Activated naive CD4-positive, alpha-beta T cell treated with anti-CD3 and anti-CD28 coated beads, Interleukin-2, amount 50 U/mL, for 72 hours (primary cell): ENCODE measurements at regions not wholly inside any gene's neighbourhood (a gene's known extent, or its start where the extent isn't known, plus 50 kb on each side); places are given as distances from the start of the nearest gene placed in this dataset.

Experiments used
- ATAC-seq, 2 donors: fragments of 150-1000 bp; cut with Tn5 transposase; 2 replicates each; pipeline ENCODE4 v1.10.0; 2021; ENCODE audit warnings: mild to moderate bottlenecking in 2 of 2, moderate library complexity in 2 of 2
- DNase-seq, 2 donors: peaks; one replicate each; pipeline ENCODE4 v3.0.0; 2021 to 2022; ENCODE audit warnings: low spot score in 2 of 2
- H3K27ac Mint-ChIP-seq, 2 donors: one replicate each; pipeline ENCODE4 v1.8.0; 2022; ENCODE audit warnings: mild to moderate bottlenecking in 2 of 2, mixed read lengths in 2 of 2
- H3K36me3 Mint-ChIP-seq, 2 donors: one replicate each; pipeline ENCODE4 v1.8.0; 2022; ENCODE audit warnings: mixed read lengths in 2 of 2
- H3K9me3 Mint-ChIP-seq, 2 donors: one replicate each; pipeline ENCODE4 v1.8.0; 2022; ENCODE audit warnings: mixed read lengths in 2 of 2

GRCh38 chr4:92031825-92032224 is 271.9 kb upstream of the GRID2 start:
- H3K36me3 Mint-ChIP-seq = no peaks in the 10 kb centered on the region
- no peak for ATAC-seq
- DNase-seq = no peak
- no peaks in the 10 kb centered on the region for H3K9me3 Mint-ChIP-seq
- H3K27ac Mint-ChIP-seq = no peak overlapping the region

GRCh38 chr4:92035666-92036065 is 268.1 kb upstream of the GRID2 start:
- Mint-ChIP-seq H3K9me3 (no peaks in the 10 kb centered on the region), H3K36me3 (no peaks in the 10 kb centered on the region), H3K27ac (no peak overlapping the region)
- ATAC-seq (no peak), DNase-seq (no peak)

- DNase-seq = no peak
- no peak overlapping the region for H3K27ac Mint-ChIP-seq
- no peak for ATAC-seq
- H3K9me3 Mint-ChIP-seq = peaks cover 9 to 12% of the 10 kb centered on the region in 2 donors
- no peaks in the 10 kb centered on the region for H3K36me3 Mint-ChIP-seq
Observed at GRCh38 chr4:92045718-92046117, 258.0 kb upstream of the GRID2 start.

- Mint-ChIP-seq H3K9me3 (peaks cover 15 to 24% of the 10 kb centered on the region in 2 donors), H3K36me3 (peaks cover 4 to 14% of the 10 kb centered on the region in 2 donors), H3K27ac (no peak overlapping the region)
- no peak for ATAC-seq
- DNase-seq = no peak
Observed at GRCh38 chr4:92047209-92047875, 256.4 kb upstream of the GRID2 start.

- Mint-ChIP-seq H3K9me3 (peaks cover 30 to 43% of the 10 kb centered on the region in 2 donors), H3K27ac (no peak overlapping the region), H3K36me3 (peaks cover 4 to 18% of the 10 kb centered on the region in 2 donors)
- ATAC-seq (no peak), DNase-seq (no peak)
Observed at GRCh38 chr4:92050875-92051274, 252.9 kb upstream of the GRID2 start.

GRCh38 chr4:92059615-92060014 is 244.2 kb upstream of the GRID2 start:
- Mint-ChIP-seq H3K36me3 (no peaks in the 10 kb centered on the region), H3K27ac (no peak overlapping the region), H3K9me3 (peaks cover 15 to 16% of the 10 kb centered on the region in 2 donors)
- no peak for DNase-seq
- no peak for ATAC-seq

GRCh38 chr4:92060333-92060732 is 243.4 kb upstream of the GRID2 start:
- H3K9me3 Mint-ChIP-seq = peaks cover 11% of the 10 kb centered on the region in 2 donors
- H3K27ac Mint-ChIP-seq = no peak overlapping the region

GRCh38 chr4:92064574-92064973 is 239.2 kb upstream of the GRID2 start:
- ATAC-seq (no peak), DNase-seq (no peak)
- Mint-ChIP-seq H3K9me3 (peaks cover 12 to 20% of the 10 kb centered on the region in 2 donors), H3K27ac (no peak overlapping the region), H3K36me3 (no peaks in the 10 kb centered on the region)

More at GRCh38 chr4:92060333-92060732, 243.4 kb upstream of the GRID2 start:
- no peaks in the 10 kb centered on the region for H3K36me3 Mint-ChIP-seq
- ATAC-seq (no peak), DNase-seq (no peak)

GRCh38 chr4:92066485-92066884 is 237.3 kb upstream of the GRID2 start:
- Mint-ChIP-seq H3K36me3 (no peaks in the 10 kb centered on the region), H3K9me3 (peaks cover 14 to 22% of the 10 kb centered on the region in 2 donors), H3K27ac (no peak overlapping the region)
- ATAC-seq = no peak
- no peak for DNase-seq

- Mint-ChIP-seq H3K9me3 (peaks cover 23 to 26% of the 10 kb centered on the region in 2 donors), H3K36me3 (peaks cover 0 to 18% of the 10 kb centered on the region in 2 donors), H3K27ac (no peak overlapping the region)
- DNase-seq (no peak), ATAC-seq (no peak)
Observed at GRCh38 chr4:92071587-92071986, 232.2 kb upstream of the GRID2 start.

- H3K9me3 Mint-ChIP-seq = peaks cover 12 to 16% of the 10 kb centered on the region in 2 donors
- DNase-seq = no peak
- H3K36me3 Mint-ChIP-seq = peaks cover 0 to 22% of the 10 kb centered on the region in 2 donors
- no peak overlapping the region for H3K27ac Mint-ChIP-seq
- no peak for ATAC-seq
Observed at GRCh38 chr4:92074839-92075238, 228.9 kb upstream of the GRID2 start.

- DNase-seq = no peak
- H3K9me3 Mint-ChIP-seq = peaks cover 22 to 33% of the 10 kb centered on the region in 2 donors
- H3K27ac Mint-ChIP-seq = no peak overlapping the region
- no peaks in the 10 kb centered on the region for H3K36me3 Mint-ChIP-seq
- ATAC-seq = no peak
Observed at GRCh38 chr4:92090887-92091286, 212.9 kb upstream of the GRID2 start.

GRCh38 chr4:92091335-92091734 is 212.4 kb upstream of the GRID2 start:
- Mint-ChIP-seq H3K27ac (no peak overlapping the region), H3K36me3 (no peaks in the 10 kb centered on the region), H3K9me3 (peaks cover 22 to 33% of the 10 kb centered on the region in 2 donors)
- DNase-seq = no peak
- ATAC-seq = no peak

GRCh38 chr4:92099861-92100260 is 203.9 kb upstream of the GRID2 start:
- no peaks in the 10 kb centered on the region for H3K36me3 Mint-ChIP-seq
- no peak for DNase-seq
- peaks cover 10 to 18% of the 10 kb centered on the region in 2 donors for H3K9me3 Mint-ChIP-seq
- no peak for ATAC-seq
- H3K27ac Mint-ChIP-seq = no peak overlapping the region

GRCh38 chr4:92100975-92101374 is 202.8 kb upstream of the GRID2 start:
- H3K27ac Mint-ChIP-seq = no peak overlapping the region
- peaks cover 11 to 15% of the 10 kb centered on the region in 2 donors for H3K9me3 Mint-ChIP-seq
- DNase-seq (no peak), ATAC-seq (no peak)
- no peaks in the 10 kb centered on the region for H3K36me3 Mint-ChIP-seq

GRCh38 chr4:92101737-92102172 is 202.0 kb upstream of the GRID2 start:
- H3K27ac Mint-ChIP-seq = no peak overlapping the region
- peaks cover 11 to 15% of the 10 kb centered on the region in 2 donors for H3K9me3 Mint-ChIP-seq
- ATAC-seq = no peak
- DNase-seq = no peak
- H3K36me3 Mint-ChIP-seq = no peaks in the 10 kb centered on the region

GRCh38 chr4:92104506-92104905 is 199.3 kb upstream of the GRID2 start:
- no peak for ATAC-seq
- Mint-ChIP-seq H3K36me3 (no peaks in the 10 kb centered on the region), H3K27ac (no peak overlapping the region)

GRCh38 chr4:92106816-92107215 is 196.9 kb upstream of the GRID2 start:
- H3K36me3 Mint-ChIP-seq = no peaks in the 10 kb centered on the region
- ATAC-seq = no peak
- peaks cover 11 to 15% of the 10 kb centered on the region in 2 donors for H3K9me3 Mint-ChIP-seq
- no peak overlapping the region for H3K27ac Mint-ChIP-seq
- no peak for DNase-seq

More at GRCh38 chr4:92104506-92104905, 199.3 kb upstream of the GRID2 start:
- H3K9me3 Mint-ChIP-seq = peaks cover 11 to 15% of the 10 kb centered on the region in 2 donors
- no peak for DNase-seq
